ENCODE measurements at regions not wholly inside any gene's neighbourhood (a gene's known extent, or its start where the extent isn't known, plus 50 kb on each side); places are given as distances from the start of the nearest gene placed in this dataset.

DNA sequence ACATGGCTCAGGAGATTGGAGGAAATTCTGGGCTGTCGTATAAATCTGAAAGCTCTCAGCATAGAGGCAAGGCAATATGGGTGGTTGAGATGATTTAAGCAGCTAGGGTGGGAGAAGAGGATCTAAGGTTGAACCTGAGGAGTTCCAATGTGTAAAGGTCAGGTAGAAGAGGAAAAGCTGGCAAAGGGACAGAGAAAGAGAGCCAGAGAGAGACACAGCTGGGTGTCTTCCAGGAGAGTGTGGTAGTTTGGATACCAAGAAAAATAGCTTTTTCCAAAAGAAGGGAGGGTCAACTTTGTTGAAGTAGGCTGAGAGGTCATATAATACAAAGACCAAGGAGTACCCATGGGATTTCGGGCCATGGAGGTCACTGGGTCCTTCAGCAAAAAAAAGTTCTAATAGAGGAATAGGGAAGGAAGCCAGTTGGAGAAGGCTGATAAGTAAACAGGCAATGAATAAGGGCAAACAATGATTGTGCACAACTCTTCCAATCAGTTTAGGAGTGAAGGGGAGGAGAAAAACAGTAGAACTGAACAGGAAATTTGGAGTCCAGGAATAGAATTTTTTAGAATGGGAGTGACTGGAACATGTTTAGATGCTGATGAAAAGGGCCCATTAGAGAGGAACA, 135.1 kb downstream of the QRSL1 start:
- Histone ChIP-seq H4K20me1 (ENCODE audit: insufficient read depth) (no peaks in the 10 kb centered on the region), H3K79me2 (replicated peaks; ENCODE audit: insufficient read depth, low read length) (no peaks in the 10 kb centered on the region), H3K4me3 (ENCODE audit: low read length) (no peak overlapping the region), H3K9me2 (ENCODE audit: insufficient read depth, low read length) (no peaks in the 10 kb centered on the region), H2AFZ (ENCODE audit: low read depth, low read length) (no peak overlapping the region), H3K27ac (ENCODE audit: low read length) (no peak overlapping the region), H3K36me3 (ENCODE audit: insufficient read depth, low read length) (no peaks in the 10 kb centered on the region), H3K27me3 (ENCODE audit: insufficient read depth, low read depth, low read length) (no peaks in the 10 kb centered on the region), H3K4me2 (ENCODE audit: low read length) (no peak overlapping the region), H3F3A (ENCODE audit: insufficient read depth, low read length, poor library complexity, severe bottlenecking) (no peaks in the 10 kb centered on the region), H3K9me3 (ENCODE audit: low read length) (no peaks in the 10 kb centered on the region), H3K9ac (ENCODE audit: low read length) (no peak overlapping the region)
- no peak for TF ChIP-seq TAF1 (IDR thresholded peaks at IDR 0.05; ENCODE audit: low read depth)
- no peak for TF ChIP-seq SMC3 (conservative IDR thresholded peaks at IDR 0.05; ENCODE audit: poor library complexity)
- TF ChIP-seq EP300 (conservative IDR thresholded peaks at IDR 0.05; ENCODE audit: poor library complexity, severe bottlenecking), result no peak
- TF ChIP-seq EZH2 (IDR thresholded peaks at IDR 0.05; ENCODE audit: borderline replicate concordance, insufficient read depth, low read length, poor library complexity, severe bottlenecking), result no peak
- TF ChIP-seq POLR2AphosphoS5 (IDR thresholded peaks at IDR 0.05), result no peak
- TF ChIP-seq, protein P1, sequence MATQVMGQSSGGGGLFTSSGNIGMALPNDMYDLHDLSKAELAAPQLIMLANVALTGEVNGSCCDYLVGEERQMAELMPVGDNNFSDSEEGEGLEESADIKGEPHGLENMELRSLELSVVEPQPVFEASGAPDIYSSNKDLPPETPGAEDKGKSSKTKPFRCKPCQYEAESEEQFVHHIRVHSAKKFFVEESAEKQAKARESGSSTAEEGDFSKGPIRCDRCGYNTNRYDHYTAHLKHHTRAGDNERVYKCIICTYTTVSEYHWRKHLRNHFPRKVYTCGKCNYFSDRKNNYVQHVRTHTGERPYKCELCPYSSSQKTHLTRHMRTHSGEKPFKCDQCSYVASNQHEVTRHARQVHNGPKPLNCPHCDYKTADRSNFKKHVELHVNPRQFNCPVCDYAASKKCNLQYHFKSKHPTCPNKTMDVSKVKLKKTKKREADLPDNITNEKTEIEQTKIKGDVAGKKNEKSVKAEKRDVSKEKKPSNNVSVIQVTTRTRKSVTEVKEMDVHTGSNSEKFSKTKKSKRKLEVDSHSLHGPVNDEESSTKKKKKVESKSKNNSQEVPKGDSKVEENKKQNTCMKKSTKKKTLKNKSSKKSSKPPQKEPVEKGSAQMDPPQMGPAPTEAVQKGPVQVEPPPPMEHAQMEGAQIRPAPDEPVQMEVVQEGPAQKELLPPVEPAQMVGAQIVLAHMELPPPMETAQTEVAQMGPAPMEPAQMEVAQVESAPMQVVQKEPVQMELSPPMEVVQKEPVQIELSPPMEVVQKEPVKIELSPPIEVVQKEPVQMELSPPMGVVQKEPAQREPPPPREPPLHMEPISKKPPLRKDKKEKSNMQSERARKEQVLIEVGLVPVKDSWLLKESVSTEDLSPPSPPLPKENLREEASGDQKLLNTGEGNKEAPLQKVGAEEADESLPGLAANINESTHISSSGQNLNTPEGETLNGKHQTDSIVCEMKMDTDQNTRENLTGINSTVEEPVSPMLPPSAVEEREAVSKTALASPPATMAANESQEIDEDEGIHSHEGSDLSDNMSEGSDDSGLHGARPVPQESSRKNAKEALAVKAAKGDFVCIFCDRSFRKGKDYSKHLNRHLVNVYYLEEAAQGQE (IDR thresholded peaks at IDR 0.05; ENCODE audit: borderline replicate concordance), result no peak
- TF ChIP-seq, protein P2, sequence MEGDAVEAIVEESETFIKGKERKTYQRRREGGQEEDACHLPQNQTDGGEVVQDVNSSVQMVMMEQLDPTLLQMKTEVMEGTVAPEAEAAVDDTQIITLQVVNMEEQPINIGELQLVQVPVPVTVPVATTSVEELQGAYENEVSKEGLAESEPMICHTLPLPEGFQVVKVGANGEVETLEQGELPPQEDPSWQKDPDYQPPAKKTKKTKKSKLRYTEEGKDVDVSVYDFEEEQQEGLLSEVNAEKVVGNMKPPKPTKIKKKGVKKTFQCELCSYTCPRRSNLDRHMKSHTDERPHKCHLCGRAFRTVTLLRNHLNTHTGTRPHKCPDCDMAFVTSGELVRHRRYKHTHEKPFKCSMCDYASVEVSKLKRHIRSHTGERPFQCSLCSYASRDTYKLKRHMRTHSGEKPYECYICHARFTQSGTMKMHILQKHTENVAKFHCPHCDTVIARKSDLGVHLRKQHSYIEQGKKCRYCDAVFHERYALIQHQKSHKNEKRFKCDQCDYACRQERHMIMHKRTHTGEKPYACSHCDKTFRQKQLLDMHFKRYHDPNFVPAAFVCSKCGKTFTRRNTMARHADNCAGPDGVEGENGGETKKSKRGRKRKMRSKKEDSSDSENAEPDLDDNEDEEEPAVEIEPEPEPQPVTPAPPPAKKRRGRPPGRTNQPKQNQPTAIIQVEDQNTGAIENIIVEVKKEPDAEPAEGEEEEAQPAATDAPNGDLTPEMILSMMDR (IDR thresholded peaks at IDR 0.05; ENCODE audit: poor library complexity, severe bottlenecking), result no peak
- no peak for TF ChIP-seq MXI1 (conservative IDR thresholded peaks at IDR 0.05; ENCODE audit: poor library complexity, severe bottlenecking)
- no peak for TF ChIP-seq RAD21 (conservative IDR thresholded peaks at IDR 0.05)

GRCh38 chr6:106763361-106763760, 134.0 kb downstream of the QRSL1 start:
- H3K4me3 ChIP-seq (ENCODE audit: low read length), result no peak overlapping the region
- TF ChIP-seq, protein P1 (IDR thresholded peaks at IDR 0.05; ENCODE audit: borderline replicate concordance), result no peak
- no peak for TF ChIP-seq SMC3 (conservative IDR thresholded peaks at IDR 0.05; ENCODE audit: poor library complexity)
- TF ChIP-seq TAF1 (IDR thresholded peaks at IDR 0.05; ENCODE audit: low read depth), result no peak
- TF ChIP-seq MXI1 (conservative IDR thresholded peaks at IDR 0.05; ENCODE audit: poor library complexity, severe bottlenecking), result no peak
- TF ChIP-seq RAD21 (conservative IDR thresholded peaks at IDR 0.05), result no peak
- TF ChIP-seq, protein P2 (IDR thresholded peaks at IDR 0.05; ENCODE audit: poor library complexity, severe bottlenecking), result no peak
- H3K27me3 ChIP-seq (ENCODE audit: insufficient read depth, low read depth, low read length), result no peaks in the 10 kb centered on the region
- no peaks in the 10 kb centered on the region for H3F3A ChIP-seq (ENCODE audit: insufficient read depth, low read length, poor library complexity, severe bottlenecking)
- no peak overlapping the region for H3K4me2 ChIP-seq (ENCODE audit: low read length)
- no peak overlapping the region for H3K9ac ChIP-seq (ENCODE audit: low read length)
- H3K27ac ChIP-seq (ENCODE audit: low read length), result no peak overlapping the region
- H3K9me3 ChIP-seq (ENCODE audit: low read length), result no peaks in the 10 kb centered on the region
- H4K20me1 ChIP-seq (ENCODE audit: insufficient read depth), result no peaks in the 10 kb centered on the region
- H3K36me3 ChIP-seq (ENCODE audit: insufficient read depth, low read length), result no peaks in the 10 kb centered on the region
- no peaks in the 10 kb centered on the region for H3K79me2 ChIP-seq (replicated peaks; ENCODE audit: insufficient read depth, low read length)
- no peaks in the 10 kb centered on the region for H3K9me2 ChIP-seq (ENCODE audit: insufficient read depth, low read length)
- no peak overlapping the region for H2AFZ ChIP-seq (ENCODE audit: low read depth, low read length)

All from neural cell (in vitro differentiated cells).